Breast epithelium (tissue), 3 donors: ENCODE measurements at regions not wholly inside any gene's neighbourhood (a gene's known extent, or its start where the extent isn't known, plus 50 kb on each side); places are given as distances from the start of the nearest gene placed in this dataset.

Experiments used
- CTCF ChIP-seq, 3 donors: fragments of 450-650 bp; IDR thresholded peaks; one replicate each; pipeline ENCODE4 v1.5.1; 2016 to 2017; ENCODE audit warnings: antibody characterized with exemption in 3 of 3, mild to moderate bottlenecking in 3 of 3, moderate library complexity in 3 of 3
- POLR2A ChIP-seq: fragments of 450-650 bp; IDR thresholded peaks from one replicate; pipeline ENCODE4 v1.6.1; 2016; ENCODE audit warnings: antibody characterized with exemption, mild to moderate bottlenecking, moderate library complexity

GRCh38 chr10:4749271-4749574, 76.8 kb upstream of the AKR1E2 start:
- TF ChIP-seq CTCF (IDR thresholded peaks at IDR 0.05), result no peak
- TF ChIP-seq POLR2A, result no peak
